ENCODE measurements at regions not wholly inside any gene's neighbourhood (a gene's known extent, or its start where the extent isn't known, plus 50 kb on each side); places are given as distances from the start of the nearest gene placed in this dataset.

- no peak for DNase-seq (ENCODE audit: low read depth)
These were observed 64.4 kb upstream of the HRH1 start for GRCh38 chr3:11089931-11090330.

DNA sequence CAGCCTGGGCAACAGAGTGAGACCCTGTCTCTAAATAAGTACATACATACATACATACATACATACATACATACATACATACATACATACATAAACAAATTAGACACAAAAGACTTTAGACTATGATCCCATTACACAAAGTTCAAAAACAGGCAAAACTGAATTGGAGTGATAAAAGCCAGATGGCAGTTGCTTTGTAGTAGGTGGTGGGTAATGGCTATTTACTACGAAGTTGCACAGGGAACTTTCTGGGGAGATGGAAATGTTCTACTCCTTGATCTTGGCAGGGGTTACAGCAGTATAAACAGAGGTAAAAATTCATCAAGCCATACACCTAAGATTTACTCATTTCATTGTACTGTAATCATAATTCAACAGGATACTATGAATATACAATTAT lies 63.7 kb upstream of the HRH1 start:
- no peak for DNase-seq (ENCODE audit: low read depth)

DNA sequence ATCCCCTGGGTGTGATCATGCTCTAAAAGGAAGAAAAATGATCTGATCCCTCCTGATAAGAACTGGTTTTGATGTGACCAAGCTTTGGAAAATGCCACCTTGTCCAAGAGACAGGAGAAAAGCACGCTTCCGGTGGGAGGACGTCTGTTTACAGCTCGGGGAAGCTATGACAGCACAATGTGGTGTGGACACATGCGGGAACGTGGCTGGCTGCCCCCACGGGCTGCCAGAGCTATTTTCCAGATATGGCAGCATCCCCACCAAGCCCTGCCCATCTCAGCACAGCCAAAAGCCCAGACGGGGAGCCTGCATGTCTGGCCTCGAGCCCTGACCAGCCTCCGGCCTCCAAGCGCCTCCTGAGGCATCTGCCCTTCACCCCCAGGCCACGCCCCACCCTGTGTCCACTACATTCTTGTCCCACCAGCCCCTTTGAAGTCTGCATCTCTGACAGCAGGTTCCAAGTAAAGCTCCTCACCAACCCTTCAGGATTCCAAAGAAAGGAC lies 63.2 kb upstream of the HRH1 start:
- no peak for DNase-seq (ENCODE audit: low read depth)

GRCh38 chr3:11091791-11092190 lies 62.5 kb upstream of the HRH1 start:
- no peak for DNase-seq (ENCODE audit: low read depth)

- no peak for DNase-seq (ENCODE audit: low read depth)
These were observed 60.4 kb upstream of the HRH1 start for GRCh38 chr3:11093823-11094340.

GRCh38 chr3:11095932-11096265 lies 58.4 kb upstream of the HRH1 start:
- no peak for DNase-seq (ENCODE audit: low read depth)

- DNase-seq (ENCODE audit: low read depth): peak; percentile 73
These were observed 57.8 kb upstream of the HRH1 start for GRCh38 chr3:11096266-11097139.

DNA sequence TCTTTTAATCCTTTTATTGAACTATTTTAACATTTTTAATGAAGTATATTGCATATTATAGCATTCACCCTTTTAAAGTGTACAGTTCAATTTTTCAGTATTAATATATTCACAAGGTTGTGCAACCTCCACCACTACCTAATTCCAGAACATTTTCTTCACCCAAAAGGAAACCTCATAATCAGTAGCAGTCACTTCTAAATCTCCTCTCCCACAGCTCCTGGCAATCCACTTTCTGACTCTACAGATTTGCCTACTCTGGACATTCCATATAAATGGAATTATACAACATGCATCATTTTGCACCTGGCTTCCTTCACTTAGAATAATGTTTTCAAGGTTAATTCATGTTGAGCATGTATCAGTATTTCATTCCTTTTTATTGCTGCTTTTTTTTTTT lies 55.0 kb upstream of the HRH1 start:
- DNase-seq (ENCODE audit: low read depth): no peak
